ENCODE measurements at regions not wholly inside any gene's neighbourhood (a gene's known extent, or its start where the extent isn't known, plus 50 kb on each side); places are given as distances from the start of the nearest gene placed in this dataset.

DNA sequence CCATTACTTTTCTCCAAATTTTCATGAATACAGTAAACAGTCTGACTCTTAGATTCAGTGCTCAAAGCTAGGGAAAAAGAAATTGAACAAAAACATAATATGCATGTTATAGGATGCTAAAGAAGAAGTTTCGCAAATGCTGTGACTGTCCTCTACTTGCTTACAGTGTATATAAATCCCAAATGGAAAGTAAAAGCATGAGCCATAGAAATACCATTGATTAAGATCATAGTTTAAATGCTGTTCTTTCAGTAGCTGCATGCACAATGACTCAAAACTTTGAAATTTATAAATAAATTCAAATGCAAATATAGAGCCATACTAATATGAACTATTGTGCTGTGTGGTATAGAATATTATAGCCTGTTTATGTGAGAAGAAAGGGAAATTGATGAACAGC is 1113.9 kb upstream of the ACVR2A start:
- no peaks in the 10 kb centered on the region for H3K27me3 ChIP-seq
- TF ChIP-seq POLR2A (IDR thresholded peaks at IDR 0.05) = no peak
- TF ChIP-seq, protein P1, sequence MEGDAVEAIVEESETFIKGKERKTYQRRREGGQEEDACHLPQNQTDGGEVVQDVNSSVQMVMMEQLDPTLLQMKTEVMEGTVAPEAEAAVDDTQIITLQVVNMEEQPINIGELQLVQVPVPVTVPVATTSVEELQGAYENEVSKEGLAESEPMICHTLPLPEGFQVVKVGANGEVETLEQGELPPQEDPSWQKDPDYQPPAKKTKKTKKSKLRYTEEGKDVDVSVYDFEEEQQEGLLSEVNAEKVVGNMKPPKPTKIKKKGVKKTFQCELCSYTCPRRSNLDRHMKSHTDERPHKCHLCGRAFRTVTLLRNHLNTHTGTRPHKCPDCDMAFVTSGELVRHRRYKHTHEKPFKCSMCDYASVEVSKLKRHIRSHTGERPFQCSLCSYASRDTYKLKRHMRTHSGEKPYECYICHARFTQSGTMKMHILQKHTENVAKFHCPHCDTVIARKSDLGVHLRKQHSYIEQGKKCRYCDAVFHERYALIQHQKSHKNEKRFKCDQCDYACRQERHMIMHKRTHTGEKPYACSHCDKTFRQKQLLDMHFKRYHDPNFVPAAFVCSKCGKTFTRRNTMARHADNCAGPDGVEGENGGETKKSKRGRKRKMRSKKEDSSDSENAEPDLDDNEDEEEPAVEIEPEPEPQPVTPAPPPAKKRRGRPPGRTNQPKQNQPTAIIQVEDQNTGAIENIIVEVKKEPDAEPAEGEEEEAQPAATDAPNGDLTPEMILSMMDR (IDR thresholded peaks at IDR 0.05) = no peak
- H3K4me3 ChIP-seq = no peak overlapping the region
- no peaks in the 10 kb centered on the region for H3K36me3 ChIP-seq (replicated peaks in 1 of 2)
- H3K27ac ChIP-seq = no peak overlapping the region
- DNase-seq = no peak
- intact Hi-C loops (cut with DNase I) = no loop called here
- no peaks in the 10 kb centered on the region for H3K9me3 ChIP-seq (replicated peaks in 1 of 3)
- 80 to 88% (median 83%) methylated on average over 1 of the region's 1 CpG for whole genome bisulfite sequencing, 4 donors
- no peaks in the 10 kb centered on the region for H3K4me1 ChIP-seq (replicated peaks in 1 of 2)

GRCh38 chr2:146721486-146721885 is 1123.3 kb upstream of the ACVR2A start:
- no peak overlapping the region for H3K27ac ChIP-seq
- no peaks in the 10 kb centered on the region for H3K4me1 ChIP-seq (replicated peaks in 1 of 2)
- TF ChIP-seq, protein P1 (IDR thresholded peaks at IDR 0.05) = no peak
- no peak for TF ChIP-seq POLR2A (IDR thresholded peaks at IDR 0.05)
- H3K4me3 ChIP-seq = no peak overlapping the region
- intact Hi-C loops (cut with DNase I) = no loop called here
- no peaks in the 10 kb centered on the region for H3K9me3 ChIP-seq (replicated peaks in 1 of 3)
- H3K36me3 ChIP-seq (replicated peaks in 1 of 2) = no peaks in the 10 kb centered on the region
- WGBS, 4 donors = 62 to 91% (median 82%) methylated on average over 3 to 7 of the region's 7 CpGs
- no peaks in the 10 kb centered on the region for H3K27me3 ChIP-seq
- DNase-seq = no peak

DNA sequence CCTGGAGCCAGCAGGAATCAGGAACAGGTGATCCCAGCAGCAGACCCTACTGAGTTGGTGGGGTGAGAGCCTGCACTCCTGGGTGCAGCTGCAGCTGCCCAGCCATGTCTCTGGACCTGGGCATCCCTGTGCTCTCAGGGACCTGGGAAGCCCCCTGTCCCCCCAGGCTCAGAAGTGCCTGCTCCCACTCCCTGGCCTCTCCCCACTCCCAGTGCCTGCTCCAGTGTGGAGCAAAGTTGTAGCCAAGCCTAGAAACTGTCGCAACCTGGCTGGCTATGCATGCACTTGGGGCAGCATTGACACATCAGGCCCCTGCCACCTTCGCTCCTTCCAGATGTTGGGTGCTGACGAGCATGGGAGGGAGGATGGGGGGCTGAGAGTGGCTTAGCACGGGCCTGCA is 1124.7 kb upstream of the ACVR2A start:
- Histone ChIP-seq H3K4me1 (replicated peaks in 1 of 2) (no peaks in the 10 kb centered on the region), H3K36me3 (replicated peaks in 1 of 2) (no peaks in the 10 kb centered on the region), H3K4me3 (no peak overlapping the region), H3K9me3 (replicated peaks in 1 of 3) (no peaks in the 10 kb centered on the region), H3K27me3 (no peaks in the 10 kb centered on the region), H3K27ac (no peak overlapping the region)
- no peak for DNase-seq
- intact Hi-C loops (cut with DNase I) = no loop called here
- no peak for TF ChIP-seq POLR2A (IDR thresholded peaks at IDR 0.05)
- TF ChIP-seq, protein P1 (IDR thresholded peaks at IDR 0.05) = no peak
- 83 to 93% (median 87%) methylated on average over 3 to 4 of the region's 4 CpGs for WGBS, 4 donors

DNA sequence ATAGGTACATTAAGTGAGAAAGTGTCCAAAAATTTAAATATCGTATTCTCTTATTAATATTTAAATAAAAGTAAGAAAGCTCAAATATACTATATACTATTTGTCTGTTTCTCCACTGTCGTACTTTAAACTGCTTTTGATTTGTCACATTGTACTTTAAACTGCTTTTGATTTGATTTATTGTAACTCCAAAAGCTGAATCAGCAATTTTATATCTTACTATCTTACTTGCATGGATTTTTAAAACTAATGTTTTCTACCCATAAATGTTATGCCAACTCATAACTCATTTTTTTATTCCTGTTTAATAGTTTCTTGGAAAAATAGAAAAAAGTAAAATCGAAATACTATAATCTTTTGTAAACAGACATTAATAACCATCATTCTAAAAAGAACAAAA is 1128.2 kb upstream of the ACVR2A start:
- DNase-seq = no peak
- no peak overlapping the region for H3K27ac ChIP-seq
- H3K9me3 ChIP-seq (replicated peaks in 1 of 3) = no peaks in the 10 kb centered on the region
- no peaks in the 10 kb centered on the region for H3K27me3 ChIP-seq
- no peaks in the 10 kb centered on the region for H3K36me3 ChIP-seq (replicated peaks in 1 of 2)
- TF ChIP-seq POLR2A (IDR thresholded peaks at IDR 0.05) = no peak
- TF ChIP-seq, protein P1 (IDR thresholded peaks at IDR 0.05) = no peak
- no peaks in the 10 kb centered on the region for H3K4me1 ChIP-seq (replicated peaks in 1 of 2)
- H3K4me3 ChIP-seq = no peak overlapping the region
- 35 to 48% (median 38%) methylated on average over 3 of the region's 3 CpGs for WGBS, 4 donors
- intact Hi-C loops (cut with DNase I) = no loop called here
